GM19328 (cell line): ENCODE measurements at regions not wholly inside any gene's neighbourhood (a gene's known extent, or its start where the extent isn't known, plus 50 kb on each side); places are given as distances from the start of the nearest gene placed in this dataset.

ENCODE experiments used
- ATAC-seq: cut with Tn5 transposase; IDR thresholded peaks from one replicate; pipeline ENCODE4 v1.9.1; 2021; ENCODE audit warnings: mild to moderate bottlenecking, moderate library complexity; ENCODE audit not compliant: unreplicated experiment

GRCh38 chr11:109735128-109735527 is 313.1 kb downstream of the C11orf87 start:
- no peak for ATAC-seq

GRCh38 chr11:109739379-109739778 is 317.4 kb downstream of the C11orf87 start:
- ATAC-seq = no peak

DNA sequence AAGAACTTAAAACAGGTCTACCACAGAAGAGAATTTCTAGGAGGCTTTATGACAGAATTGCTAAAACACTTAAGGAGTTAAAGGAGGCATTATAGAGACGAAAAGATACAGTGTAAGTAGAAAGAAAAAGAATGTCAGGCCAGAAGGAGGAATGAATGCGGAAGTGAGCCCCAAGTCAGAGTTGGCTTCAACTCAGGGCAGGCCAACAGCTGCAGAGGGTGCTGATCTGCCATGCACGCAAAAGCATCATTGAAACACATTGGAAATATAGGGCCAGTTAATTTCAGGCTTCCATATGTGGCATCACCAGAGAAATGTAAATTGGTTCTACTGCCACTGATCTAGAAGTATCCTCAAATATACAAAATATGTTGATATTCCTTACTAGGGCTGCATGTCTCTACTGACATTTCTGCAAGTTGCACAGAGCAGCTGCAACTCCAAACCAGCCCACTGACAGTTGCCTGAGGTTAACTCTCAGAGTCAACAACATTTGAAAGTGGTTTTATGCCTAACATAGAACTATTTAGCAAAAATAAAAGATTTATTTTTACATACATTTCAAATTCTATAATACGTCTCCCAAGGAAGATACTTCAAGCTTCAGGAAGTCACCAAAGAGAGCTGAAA is 324.1 kb downstream of the C11orf87 start:
- ATAC-seq = no peak

DNA sequence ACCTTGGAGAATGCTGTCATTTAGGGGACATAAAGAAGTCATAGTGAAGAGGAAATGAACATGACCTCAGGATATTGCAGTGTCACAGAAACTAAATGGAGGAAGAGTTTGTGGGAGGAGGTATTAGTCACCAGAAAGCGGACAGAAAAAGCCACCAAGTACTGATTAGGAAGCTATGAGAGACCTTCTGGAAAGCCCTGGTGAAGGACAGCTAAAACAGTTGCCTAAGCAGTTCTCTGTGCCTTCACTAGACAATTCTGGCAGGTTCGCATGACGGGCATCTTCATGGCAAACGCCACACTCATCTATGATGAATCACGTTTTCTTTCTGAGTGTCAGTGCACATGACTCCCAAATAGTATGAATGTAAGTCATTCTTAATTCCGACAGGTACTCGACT is 325.8 kb downstream of the C11orf87 start:
- ATAC-seq = no peak

- ATAC-seq = no peak
Observed at GRCh38 chr11:109749476-109749875, 327.5 kb downstream of the C11orf87 start.

DNA sequence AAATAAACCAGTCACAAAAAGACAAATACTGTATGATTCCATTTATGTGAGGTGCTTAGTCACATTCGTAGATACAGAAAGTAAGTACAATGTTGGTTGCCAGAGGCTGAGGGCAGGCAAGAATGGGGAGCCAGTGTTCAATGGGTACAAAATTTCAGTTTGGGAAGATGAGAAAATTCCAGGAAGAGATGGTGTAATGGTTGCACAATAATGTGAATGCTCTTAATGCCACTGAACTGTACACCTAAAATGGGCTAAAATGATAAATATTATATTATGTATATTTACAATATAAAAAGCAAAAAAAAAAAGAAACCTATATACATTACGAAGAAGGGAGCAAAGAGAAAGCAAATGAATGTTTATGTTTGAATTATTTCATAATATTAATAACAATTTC is 329.0 kb downstream of the C11orf87 start:
- ATAC-seq = no peak

GRCh38 chr11:109752212-109752825 is 330.3 kb downstream of the C11orf87 start:
- no peak for ATAC-seq

DNA sequence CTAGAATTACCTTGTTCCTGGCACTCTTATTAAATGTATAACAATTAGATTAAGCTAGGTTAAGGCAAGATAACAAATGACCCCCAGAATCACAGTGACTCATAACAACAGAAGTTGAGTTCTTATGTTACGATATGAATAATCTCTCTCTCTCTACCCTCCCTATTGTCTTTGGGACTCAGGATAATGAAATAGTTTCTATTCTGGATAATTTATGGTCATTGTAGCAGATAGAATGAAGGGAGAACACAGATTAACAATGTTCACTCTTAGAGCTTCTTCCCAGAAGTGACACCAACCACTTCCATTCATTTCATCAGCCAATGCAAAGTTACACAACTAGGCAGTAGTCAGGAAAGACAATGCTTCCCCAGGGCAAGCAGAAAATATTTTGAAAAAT is 334.5 kb downstream of the C11orf87 start:
- no peak for ATAC-seq

GRCh38 chr11:109756951-109757350 is 335.0 kb downstream of the C11orf87 start:
- no peak for ATAC-seq

GRCh38 chr11:109762546-109762945 is 330.6 kb upstream of the ZC3H12C start:
- no peak for ATAC-seq

- ATAC-seq = no peak
Observed at GRCh38 chr11:109765709-109766311, 327.4 kb upstream of the ZC3H12C start.

- no peak for ATAC-seq
Observed at GRCh38 chr11:109769858-109770257, 323.3 kb upstream of the ZC3H12C start.

GRCh38 chr11:109770323-109770722 is 322.9 kb upstream of the ZC3H12C start:
- ATAC-seq = no peak

- ATAC-seq = no peak
Observed at GRCh38 chr11:109772892-109773291, 320.3 kb upstream of the ZC3H12C start.

GRCh38 chr11:109775686-109776085 is 317.5 kb upstream of the ZC3H12C start:
- no peak for ATAC-seq

DNA sequence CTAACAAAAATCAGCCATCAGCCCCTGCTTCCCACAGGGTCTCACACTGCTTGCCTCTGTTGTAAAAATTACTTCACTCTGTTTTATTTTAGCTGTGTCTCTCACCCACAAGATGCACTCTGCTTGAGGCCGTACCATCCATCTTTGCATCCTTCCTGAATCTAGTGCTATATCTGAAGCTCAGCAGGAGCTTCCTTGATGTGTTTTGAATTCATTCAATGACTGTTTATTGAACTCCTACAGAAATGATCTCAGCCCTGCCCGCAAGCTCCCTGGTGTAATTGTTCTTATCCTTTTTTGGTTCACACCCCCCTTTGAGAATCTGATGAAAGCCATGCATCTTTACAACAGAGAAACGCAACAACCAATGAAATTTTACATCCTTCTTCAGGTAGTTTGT is 310.2 kb upstream of the ZC3H12C start:
- ATAC-seq = no peak

DNA sequence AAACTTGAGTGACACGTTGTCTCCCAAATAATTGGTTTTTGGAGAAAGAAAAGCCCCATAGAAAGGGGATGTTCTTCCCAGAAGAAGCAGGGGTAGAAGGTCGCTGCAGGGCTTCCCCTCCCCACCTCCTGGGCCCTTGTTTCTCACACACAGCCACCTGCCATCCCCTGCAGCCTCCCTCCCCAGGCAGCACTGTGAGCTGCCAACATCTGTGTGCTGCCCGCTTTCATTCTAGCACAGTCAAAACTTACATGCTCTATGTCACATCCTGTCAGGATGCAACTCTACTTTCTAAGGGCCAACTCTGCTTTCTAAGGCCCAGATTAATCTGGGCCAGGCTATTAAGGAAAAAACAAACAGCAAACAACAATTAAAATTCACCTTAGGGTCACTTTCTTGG is 309.4 kb upstream of the ZC3H12C start:
- ATAC-seq = no peak

- ATAC-seq = no peak
Observed at GRCh38 chr11:109784536-109784935, 308.7 kb upstream of the ZC3H12C start.

- no peak for ATAC-seq
Observed at GRCh38 chr11:109785198-109785597, 308.0 kb upstream of the ZC3H12C start.

DNA sequence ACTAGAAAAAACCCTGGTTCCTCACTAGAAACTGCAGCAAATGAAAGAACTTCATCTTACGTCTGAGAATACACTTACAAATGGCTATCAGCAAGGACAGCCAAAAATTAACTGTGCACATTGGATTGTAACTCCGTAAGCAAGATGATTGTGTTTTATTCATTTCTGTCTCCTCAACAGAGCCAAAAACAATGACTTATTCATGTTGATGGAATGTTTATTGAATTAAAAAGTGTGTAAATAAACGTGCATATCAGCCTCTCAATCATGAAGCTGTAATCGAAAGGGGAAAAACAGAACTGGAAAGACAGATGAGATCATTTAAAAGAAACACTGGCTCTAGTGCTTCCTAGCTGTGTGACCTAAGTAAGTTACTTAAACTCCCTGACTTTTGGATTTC is 307.5 kb upstream of the ZC3H12C start:
- ATAC-seq = no peak

GRCh38 chr11:109788948-109789490 is 304.2 kb upstream of the ZC3H12C start:
- no peak for ATAC-seq

- no peak for ATAC-seq
Observed at GRCh38 chr11:109789901-109790300, 303.3 kb upstream of the ZC3H12C start.
